GM18511 (cell line): ENCODE measurements at regions not wholly inside any gene's neighbourhood (a gene's known extent, or its start where the extent isn't known, plus 50 kb on each side); places are given as distances from the start of the nearest gene placed in this dataset.
A peak's percentile ranks its signal among the peaks of the same experiment; 100 is the strongest.
"Not testable (repeated sequence)": the region's sequence is repeated elsewhere in the genome, so short reads cannot be mapped to it uniquely, and the experiment has no call there.

Source experiments
- ATAC-seq: cut with Tn5 transposase; IDR thresholded peaks from one replicate; pipeline ENCODE4 v1.9.1; 2021; ENCODE audit warnings: mild to moderate bottlenecking, moderate library complexity; ENCODE audit not compliant: unreplicated experiment

GRCh38 chr3:87624860-87625259 is 348.5 kb upstream of the POU1F1 start:
- ATAC-seq, result no peak

- peak; percentile 98 for ATAC-seq
These were observed 345.3 kb upstream of the POU1F1 start for GRCh38 chr3:87621667-87622066.

GRCh38 chr3:87615506-87615905 is 339.1 kb upstream of the POU1F1 start:
- ATAC-seq, result no peak

- ATAC-seq, result no peak
These were observed 338.6 kb upstream of the POU1F1 start for GRCh38 chr3:87614998-87615397.

GRCh38 chr3:87607234-87607633 is 330.9 kb upstream of the POU1F1 start:
- no peak for ATAC-seq

GRCh38 chr3:87595798-87596197 is 319.4 kb upstream of the POU1F1 start:
- ATAC-seq, result no peak

GRCh38 chr3:87581240-87581639 is 304.9 kb upstream of the POU1F1 start:
- ATAC-seq, result no peak

GRCh38 chr3:87576752-87577151 is 300.4 kb upstream of the POU1F1 start:
- no peak for ATAC-seq

GRCh38 chr3:87575550-87575949 is 299.2 kb upstream of the POU1F1 start:
- ATAC-seq, result no peak

GRCh38 chr3:87568331-87568730 is 291.9 kb upstream of the POU1F1 start:
- ATAC-seq, result no peak

- no peak for ATAC-seq
These were observed 288.1 kb upstream of the POU1F1 start for GRCh38 chr3:87564438-87564837.

- ATAC-seq, result no peak
These were observed 287.3 kb upstream of the POU1F1 start for GRCh38 chr3:87563712-87564111.

GRCh38 chr3:87558492-87558891 is 282.1 kb upstream of the POU1F1 start:
- ATAC-seq, result no peak

GRCh38 chr3:87555290-87555689 is 278.9 kb upstream of the POU1F1 start:
- ATAC-seq, result no peak

GRCh38 chr3:87553058-87553457 is 276.7 kb upstream of the POU1F1 start:
- ATAC-seq, result no peak

GRCh38 chr3:87550892-87551291 is 274.5 kb upstream of the POU1F1 start:
- ATAC-seq, result no peak

GRCh38 chr3:87549208-87549607 is 272.8 kb upstream of the POU1F1 start:
- ATAC-seq, result no peak

- ATAC-seq, result no peak
These were observed 271.9 kb upstream of the POU1F1 start for GRCh38 chr3:87548271-87548670.

GRCh38 chr3:87546216-87546615 is 269.8 kb upstream of the POU1F1 start:
- ATAC-seq, result no peak

- not testable (repeated sequence) for ATAC-seq
These were observed 267.0 kb upstream of the POU1F1 start for GRCh38 chr3:87543408-87543807.

GRCh38 chr3:87541723-87542122 is 265.3 kb upstream of the POU1F1 start:
- ATAC-seq, result no peak

- ATAC-seq, result not testable (repeated sequence)
These were observed 262.3 kb upstream of the POU1F1 start for GRCh38 chr3:87538722-87539121.

GRCh38 chr3:87509401-87509800 is 233.0 kb upstream of the POU1F1 start:
- ATAC-seq, result no peak

- no peak for ATAC-seq
These were observed 232.5 kb upstream of the POU1F1 start for GRCh38 chr3:87508921-87509320.
